DMS153 treated with DMSO at 0.1 percent for 48 hours (cell line): ENCODE measurements at regions not wholly inside any gene's neighbourhood (a gene's known extent, or its start where the extent isn't known, plus 50 kb on each side); places are given as distances from the start of the nearest gene placed in this dataset.
"Not testable (repeated sequence)": the region's sequence is repeated elsewhere in the genome, so short reads cannot be mapped to it uniquely, and the experiment has no call there.

Source experiments
- DNase-seq: peaks from one replicate; lab custom pipeline; 2025; ENCODE audit not compliant: unreplicated experiment; lab: John Stamatoyannopoulos, UW

- DNase-seq = no peak
Observed at GRCh38 chr4:133597251-133597650, 448.2 kb downstream of the PCDH10 start.

GRCh38 chr4:133596459-133596858 lies 447.4 kb downstream of the PCDH10 start:
- DNase-seq = no peak

- no peak for DNase-seq
Observed at GRCh38 chr4:133594390-133595207, 445.5 kb downstream of the PCDH10 start.

- no peak for DNase-seq
Observed at GRCh38 chr4:133593764-133594163, 444.7 kb downstream of the PCDH10 start.

GRCh38 chr4:133592591-133592990 lies 443.5 kb downstream of the PCDH10 start:
- DNase-seq = no peak

GRCh38 chr4:133592106-133592505 lies 443.0 kb downstream of the PCDH10 start:
- DNase-seq = no peak

GRCh38 chr4:133588306-133588705 lies 439.2 kb downstream of the PCDH10 start:
- no peak for DNase-seq

GRCh38 chr4:133585323-133585722 lies 436.2 kb downstream of the PCDH10 start:
- DNase-seq = no peak

GRCh38 chr4:133584714-133585113 lies 435.6 kb downstream of the PCDH10 start:
- no peak for DNase-seq

GRCh38 chr4:133581996-133582619 lies 433.0 kb downstream of the PCDH10 start:
- DNase-seq = no peak

GRCh38 chr4:133574248-133574647 lies 425.2 kb downstream of the PCDH10 start:
- DNase-seq = no peak

GRCh38 chr4:133565379-133565778 lies 416.3 kb downstream of the PCDH10 start:
- DNase-seq = peak; percentile 77

- DNase-seq = no peak
Observed at GRCh38 chr4:133559987-133560386, 410.9 kb downstream of the PCDH10 start.

GRCh38 chr4:133555671-133556070 lies 406.6 kb downstream of the PCDH10 start:
- no peak for DNase-seq

- no peak for DNase-seq
Observed at GRCh38 chr4:133550436-133550835, 401.3 kb downstream of the PCDH10 start.

GRCh38 chr4:133544097-133544496 lies 395.0 kb downstream of the PCDH10 start:
- DNase-seq = no peak

- no peak for DNase-seq
Observed at GRCh38 chr4:133537780-133538281, 388.7 kb downstream of the PCDH10 start.

GRCh38 chr4:133534224-133534623 lies 385.1 kb downstream of the PCDH10 start:
- not testable (repeated sequence) for DNase-seq

GRCh38 chr4:133524369-133524768 lies 375.3 kb downstream of the PCDH10 start:
- DNase-seq = no peak

- no peak for DNase-seq
Observed at GRCh38 chr4:133513901-133514300, 364.8 kb downstream of the PCDH10 start.

- DNase-seq = no peak
Observed at GRCh38 chr4:133498149-133498548, 349.1 kb downstream of the PCDH10 start.

GRCh38 chr4:133493776-133494175 lies 344.7 kb downstream of the PCDH10 start:
- DNase-seq = no peak
